HEK293 (cell line): ENCODE measurements at regions not wholly inside any gene's neighbourhood (a gene's known extent, or its start where the extent isn't known, plus 50 kb on each side); places are given as distances from the start of the nearest gene placed in this dataset.

Source experiments
- CTCF ChIA-PET: fragments of 350-600 bp; formaldehyde crosslinking; extraction: SDS; loops from one replicate; lab custom pipeline; 2021; ENCODE audit warnings: antibody characterized with exemption; lab: Yijun Ruan, JAX
- POLR2A ChIA-PET: fragments of 300-600 bp; formaldehyde crosslinking; extraction: SDS; loops from one replicate; lab custom pipeline; 2020; ENCODE audit warnings: antibody characterized with exemption, inconsistent platforms; lab: Yijun Ruan, JAX
- H3K27ac ChIP-seq: fragments of 200-500 bp; sonication (Bioruptor generic); 2 replicates; pipeline ENCODE4 v1.5.1; 2014; ENCODE audit warnings: low read depth, low read length, control low read depth, inconsistent platforms; ENCODE audit errors: extremely low read depth
- H3K36me3 ChIP-seq, 2 experiments: fragments of 200-500 bp in 1 of 2; sonication (Bioruptor generic) in 1 of 2; 1 replicate in 1 of 2; 2 replicates in 1 of 2; pipeline ENCODE4 v1.5.1; 2014 to 2017; ENCODE audit warnings: inconsistent platforms in 2 of 2, low read length in 2 of 2; ENCODE audit not compliant: control insufficient read depth in 2 of 2, insufficient read depth in 1 of 2
- H3K4me1 ChIP-seq: fragments of 200-500 bp; sonication (Bioruptor generic); 2 replicates; pipeline ENCODE4 v1.5.1; 2014; ENCODE audit warnings: mild to moderate bottlenecking, low read length, inconsistent platforms; ENCODE audit not compliant: control insufficient read depth, insufficient read depth
- H3K4me3 ChIP-seq: 2 replicates; pipeline ENCODE4 v1.5.1; 2011; ENCODE audit warnings: low read depth, mild to moderate bottlenecking, control low read depth, low read length, moderate library complexity
- H3K9me3 ChIP-seq: fragments of 200-500 bp; sonication (Bioruptor generic); 2 replicates; pipeline ENCODE4 v1.5.1; 2014; ENCODE audit warnings: low read depth, low read length, inconsistent platforms; ENCODE audit not compliant: control insufficient read depth, insufficient read depth
- BCL11A ChIP-seq: fragments of 450-650 bp; formaldehyde crosslinking; IDR thresholded peaks from 2 replicates; pipeline ENCODE4 v1.5.1; 2016; ENCODE audit warnings: low read depth, missing biosample characterization, missing genetic modification characterization
- EGR2 ChIP-seq: fragments of 450-650 bp; formaldehyde crosslinking; IDR thresholded peaks from 2 replicates; pipeline ENCODE4 v1.5.1; 2016; ENCODE audit warnings: low read depth, missing biosample characterization, missing genetic modification characterization
- ELK4 ChIP-seq: IDR thresholded peaks from 2 replicates; pipeline ENCODE4 v1.6.1; 2011; ENCODE audit warnings: mild to moderate bottlenecking, low read depth, low read length, borderline replicate concordance
- FEZF1 ChIP-seq: fragments of 450-650 bp; formaldehyde crosslinking; IDR thresholded peaks from 2 replicates; pipeline ENCODE4 v1.5.1; 2016; ENCODE audit warnings: missing biosample characterization, missing genetic modification characterization
- KLF7 ChIP-seq: fragments of 450-650 bp; formaldehyde crosslinking; IDR thresholded peaks from 2 replicates; pipeline ENCODE4 v1.5.1; 2016; ENCODE audit warnings: missing biosample characterization, missing genetic modification characterization, borderline replicate concordance
- MYNN ChIP-seq: fragments of 450-650 bp; formaldehyde crosslinking; IDR thresholded peaks from 2 replicates; pipeline ENCODE4 v1.5.1; 2016; ENCODE audit warnings: missing biosample characterization, missing genetic modification characterization, borderline replicate concordance
- OSR2 ChIP-seq: fragments of 450-650 bp; formaldehyde crosslinking; IDR thresholded peaks from 2 replicates; pipeline ENCODE4 v1.5.1; 2016; ENCODE audit warnings: missing biosample characterization, missing genetic modification characterization
- SCRT2 ChIP-seq: fragments of 450-650 bp; formaldehyde crosslinking; IDR thresholded peaks from 2 replicates; pipeline ENCODE4 v1.5.1; 2016; ENCODE audit warnings: missing biosample characterization, missing genetic modification characterization
- YY1 ChIP-seq: fragments of 450-650 bp; formaldehyde crosslinking; IDR thresholded peaks from 2 replicates; pipeline ENCODE4 v1.5.1; 2018; ENCODE audit warnings: missing biosample characterization, missing genetic modification characterization
- ZBTB21 ChIP-seq: fragments of 450-650 bp; formaldehyde crosslinking; IDR thresholded peaks from 2 replicates; pipeline ENCODE4 v1.5.1; 2017; ENCODE audit warnings: missing biosample characterization, missing genetic modification characterization
- ZFP69B ChIP-seq: fragments of 450-650 bp; formaldehyde crosslinking; IDR thresholded peaks from 2 replicates; pipeline ENCODE4 v1.5.1; 2016; ENCODE audit warnings: missing biosample characterization, missing genetic modification characterization
- ZNF114 ChIP-seq: fragments of 450-650 bp; formaldehyde crosslinking; IDR thresholded peaks from 2 replicates; pipeline ENCODE4 v1.5.0; 2017; ENCODE audit warnings: missing biosample characterization, missing genetic modification characterization
- ZNF174 ChIP-seq: fragments of 450-650 bp; formaldehyde crosslinking; IDR thresholded peaks from 2 replicates; pipeline ENCODE4 v1.5.0; 2017; ENCODE audit warnings: missing biosample characterization, mild to moderate bottlenecking, missing genetic modification characterization
- ZNF175 ChIP-seq: fragments of 450-650 bp; formaldehyde crosslinking; IDR thresholded peaks from 2 replicates; pipeline ENCODE4 v1.5.1; 2016; ENCODE audit warnings: missing biosample characterization, missing genetic modification characterization
- ZNF266 ChIP-seq: fragments of 450-650 bp; formaldehyde crosslinking; IDR thresholded peaks from 2 replicates; pipeline ENCODE4 v1.5.1; 2016; ENCODE audit warnings: missing biosample characterization, missing genetic modification characterization, low read depth
- ZNF274 ChIP-seq, 2 experiments: fragments of 200-500 bp in 1 of 2; fragments of 450-650 bp in 1 of 2; sonication (Bioruptor generic) in 1 of 2; formaldehyde crosslinking in 1 of 2; IDR thresholded peaks; 2 replicates each; pipeline versions ENCODE4 v1.5.1 to v1.6.1; 2014 to 2016; ENCODE audit warnings: borderline replicate concordance in 1 of 2, inconsistent platforms in 1 of 2, low read length in 1 of 2, missing biosample characterization in 1 of 2, missing genetic modification characterization in 1 of 2
- ZNF391 ChIP-seq: fragments of 450-650 bp; formaldehyde crosslinking; IDR thresholded peaks from 2 replicates; pipeline ENCODE4 v1.5.1; 2016; ENCODE audit warnings: low read depth, missing biosample characterization, missing genetic modification characterization, borderline replicate concordance
- ZNF394 ChIP-seq: fragments of 450-650 bp; formaldehyde crosslinking; IDR thresholded peaks from 2 replicates; pipeline ENCODE4 v1.5.1; 2016; ENCODE audit warnings: missing biosample characterization, missing genetic modification characterization, mild to moderate bottlenecking, moderate library complexity, borderline replicate concordance
- ZNF416 ChIP-seq: fragments of 450-650 bp; formaldehyde crosslinking; IDR thresholded peaks from 2 replicates; pipeline ENCODE4 v1.5.1; 2016; ENCODE audit warnings: missing biosample characterization, missing genetic modification characterization
- ZNF473 ChIP-seq: fragments of 450-650 bp; formaldehyde crosslinking; IDR thresholded peaks from 2 replicates; pipeline ENCODE4 v1.5.1; 2017; ENCODE audit warnings: missing biosample characterization, missing genetic modification characterization
- ZNF521 ChIP-seq: fragments of 450-650 bp; formaldehyde crosslinking; IDR thresholded peaks from 2 replicates; pipeline ENCODE4 v1.5.1; 2017; ENCODE audit warnings: missing biosample characterization, mild to moderate bottlenecking, missing genetic modification characterization
- ZNF571 ChIP-seq: fragments of 450-650 bp; formaldehyde crosslinking; IDR thresholded peaks from 2 replicates; pipeline ENCODE4 v1.5.0; 2017; ENCODE audit warnings: missing biosample characterization, missing genetic modification characterization
- ZNF658 ChIP-seq: fragments of 450-650 bp; formaldehyde crosslinking; IDR thresholded peaks from 2 replicates; pipeline ENCODE4; 2016; ENCODE audit warnings: missing biosample characterization, missing genetic modification characterization
- ZNF692 ChIP-seq: fragments of 450-650 bp; formaldehyde crosslinking; IDR thresholded peaks from 2 replicates; pipeline ENCODE4 v1.5.1; 2016; ENCODE audit warnings: missing biosample characterization, missing genetic modification characterization
- ZNF843 ChIP-seq: fragments of 450-650 bp; formaldehyde crosslinking; IDR thresholded peaks from 2 replicates; pipeline ENCODE4 v1.5.1; 2016; ENCODE audit warnings: missing biosample characterization, missing genetic modification characterization
- TF ChIP-seq, protein P1 (sequence below): fragments of 450-650 bp; formaldehyde crosslinking; IDR thresholded peaks from 2 replicates; pipeline ENCODE4 v1.5.1; 2016; ENCODE audit warnings: missing biosample characterization, missing genetic modification characterization
- TF ChIP-seq, protein P2 (sequence below): fragments of 450-650 bp; formaldehyde crosslinking; IDR thresholded peaks from 2 replicates; pipeline ENCODE4 v1.5.1; 2016; ENCODE audit warnings: missing biosample characterization, missing genetic modification characterization
- TF ChIP-seq, protein P3 (sequence below): fragments of 450-650 bp; formaldehyde crosslinking; IDR thresholded peaks from 2 replicates; pipeline ENCODE4 v1.5.1; 2016; ENCODE audit warnings: missing biosample characterization, missing genetic modification characterization
- TF ChIP-seq, protein P4 (sequence below): fragments of 450-650 bp; formaldehyde crosslinking; IDR thresholded peaks from 2 replicates; pipeline ENCODE4 v1.5.1; 2016; ENCODE audit warnings: missing biosample characterization, missing genetic modification characterization

DNA sequence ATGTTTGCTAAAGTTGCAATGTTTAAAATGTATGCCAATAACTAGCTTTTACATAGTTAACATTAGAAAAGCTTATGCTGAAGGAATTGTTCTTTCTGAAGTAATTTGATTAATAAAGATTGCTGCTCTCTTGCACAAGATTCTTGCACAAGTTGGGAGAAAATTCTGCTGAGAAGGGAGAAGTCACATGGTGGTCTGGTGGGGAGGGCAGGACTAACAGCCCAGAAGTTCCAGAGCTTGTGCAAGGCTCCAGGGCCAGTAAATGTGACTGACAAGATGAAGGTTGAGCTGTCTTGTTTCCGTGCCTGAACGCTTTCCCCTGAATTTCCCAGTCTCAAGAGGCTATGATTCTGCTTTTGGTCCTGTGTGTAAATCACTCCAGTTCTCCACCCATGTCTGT lies 112.9 kb upstream of the VCX start:
- Histone ChIP-seq H3K36me3 (no peaks in the 10 kb centered on the region), H3K27ac (no peak overlapping the region), H3K4me1 (no peaks in the 10 kb centered on the region), H3K4me3 (no peak overlapping the region), H3K9me3 (no peaks in the 10 kb centered on the region)
- CTCF ChIA-PET = no interaction called here
- TF ChIP-seq ZNF274 (IDR thresholded peaks at IDR 0.05; ENCODE audit: low read length) (no peak), ZNF274 (tag by site-specific recombination; IDR thresholded peaks at IDR 0.05; ENCODE audit: borderline replicate concordance) (no peak), BCL11A (tag by site-specific recombination) (no peak), ZBTB21 (no peak), OSR2 (no peak), EGR2 (tag by site-specific recombination) (no peak), ZNF521 (tag by site-specific recombination) (no peak), ZNF658 (tag by site-specific recombination) (no peak), ZNF571 (tag by site-specific recombination) (no peak), ZNF391 (tag by site-specific recombination) (no peak), ZFP69B (tag by site-specific recombination) (no peak), SCRT2 (no peak), KLF7 (no peak)
- TF ChIP-seq, protein P1, sequence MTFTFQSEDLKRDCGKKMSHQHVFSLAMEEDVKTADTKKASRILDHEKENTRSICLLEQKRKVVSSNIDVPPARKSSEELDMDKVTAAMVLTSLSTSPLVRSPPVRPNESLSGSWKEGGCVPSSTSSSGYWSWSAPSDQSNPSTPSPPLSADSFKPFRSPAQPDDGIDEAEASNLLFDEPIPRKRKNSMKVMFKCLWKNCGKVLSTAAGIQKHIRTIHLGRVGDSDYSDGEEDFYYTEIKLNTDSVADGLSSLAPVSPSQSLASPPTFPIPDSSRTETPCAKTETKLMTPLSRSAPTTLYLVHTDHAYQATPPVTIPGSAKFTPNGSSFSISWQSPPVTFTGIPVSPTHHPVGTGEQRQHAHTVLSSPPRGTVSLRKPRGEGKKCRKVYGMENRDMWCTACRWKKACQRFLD = no peak
- POLR2A ChIA-PET = no interaction called here

DNA sequence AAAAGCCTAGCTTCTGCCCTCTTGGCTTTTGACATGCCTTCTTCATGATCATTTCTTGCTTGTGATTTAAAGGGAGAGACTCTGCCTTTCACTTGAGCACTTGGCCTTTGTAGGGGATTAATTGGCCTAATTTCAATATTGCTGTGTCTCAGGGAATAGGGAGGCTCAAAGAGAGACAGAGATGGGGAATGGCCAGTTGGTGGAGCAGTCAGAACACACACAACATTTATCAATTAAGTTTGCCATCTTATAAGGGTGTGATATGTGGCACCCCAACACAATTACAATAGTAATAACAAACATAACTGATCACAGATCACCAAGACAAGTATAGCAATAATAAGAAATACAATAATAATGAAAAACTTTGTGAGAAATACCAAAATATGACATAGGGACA lies 122.5 kb upstream of the VCX start:
- no peak overlapping the region for H3K4me3 ChIP-seq
- CTCF ChIA-PET = no interaction called here
- POLR2A ChIA-PET = no interaction called here

More for the DNA sequence above, 122.5 kb upstream of the VCX start:
- Histone ChIP-seq H3K4me1 (no peaks in the 10 kb centered on the region), H3K36me3 (no peaks in the 10 kb centered on the region), H3K9me3 (no peaks in the 10 kb centered on the region), H3K27ac (no peak overlapping the region)
- TF ChIP-seq ZNF266 (tag by site-specific recombination) (no peak), ZNF175 (no peak), ZNF843 (tag by site-specific recombination) (no peak), ZNF394 (tag by site-specific recombination) (no peak), ZNF114 (no peak), ZNF174 (tag by site-specific recombination) (no peak), ZNF692 (tag by site-specific recombination) (no peak), YY1 (tag by site-specific recombination) (no peak), FEZF1 (tag by site-specific recombination) (no peak), MYNN (no peak), ZNF416 (tag by site-specific recombination) (no peak), ELK4 (no peak), ZNF473 (no peak)
- TF ChIP-seq, protein P2, sequence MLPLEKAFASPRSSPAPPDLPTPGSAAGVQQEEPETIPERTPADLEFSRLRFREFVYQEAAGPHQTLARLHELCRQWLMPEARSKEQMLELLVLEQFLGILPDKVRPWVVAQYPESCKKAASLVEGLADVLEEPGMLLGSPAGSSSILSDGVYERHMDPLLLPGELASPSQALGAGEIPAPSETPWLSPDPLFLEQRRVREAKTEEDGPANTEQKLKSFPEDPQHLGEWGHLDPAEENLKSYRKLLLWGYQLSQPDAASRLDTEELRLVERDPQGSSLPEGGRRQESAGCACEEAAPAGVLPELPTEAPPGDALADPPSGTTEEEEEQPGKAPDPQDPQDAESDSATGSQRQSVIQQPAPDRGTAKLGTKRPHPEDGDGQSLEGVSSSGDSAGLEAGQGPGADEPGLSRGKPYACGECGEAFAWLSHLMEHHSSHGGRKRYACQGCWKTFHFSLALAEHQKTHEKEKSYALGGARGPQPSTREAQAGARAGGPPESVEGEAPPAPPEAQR = no peak
- TF ChIP-seq, protein P3, sequence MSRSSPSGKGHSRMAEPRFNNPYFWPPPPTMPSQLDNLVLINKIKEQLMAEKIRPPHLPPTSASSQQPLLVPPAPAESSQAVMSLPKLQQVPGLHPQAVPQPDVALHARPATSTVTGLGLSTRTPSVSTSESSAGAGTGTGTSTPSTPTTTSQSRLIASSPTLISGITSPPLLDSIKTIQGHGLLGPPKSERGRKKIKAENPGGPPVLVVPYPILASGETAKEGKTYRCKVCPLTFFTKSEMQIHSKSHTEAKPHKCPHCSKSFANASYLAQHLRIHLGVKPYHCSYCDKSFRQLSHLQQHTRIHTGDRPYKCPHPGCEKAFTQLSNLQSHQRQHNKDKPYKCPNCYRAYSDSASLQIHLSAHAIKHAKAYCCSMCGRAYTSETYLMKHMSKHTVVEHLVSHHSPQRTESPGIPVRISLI (tag by site-specific recombination) = no peak
- TF ChIP-seq, protein P4, sequence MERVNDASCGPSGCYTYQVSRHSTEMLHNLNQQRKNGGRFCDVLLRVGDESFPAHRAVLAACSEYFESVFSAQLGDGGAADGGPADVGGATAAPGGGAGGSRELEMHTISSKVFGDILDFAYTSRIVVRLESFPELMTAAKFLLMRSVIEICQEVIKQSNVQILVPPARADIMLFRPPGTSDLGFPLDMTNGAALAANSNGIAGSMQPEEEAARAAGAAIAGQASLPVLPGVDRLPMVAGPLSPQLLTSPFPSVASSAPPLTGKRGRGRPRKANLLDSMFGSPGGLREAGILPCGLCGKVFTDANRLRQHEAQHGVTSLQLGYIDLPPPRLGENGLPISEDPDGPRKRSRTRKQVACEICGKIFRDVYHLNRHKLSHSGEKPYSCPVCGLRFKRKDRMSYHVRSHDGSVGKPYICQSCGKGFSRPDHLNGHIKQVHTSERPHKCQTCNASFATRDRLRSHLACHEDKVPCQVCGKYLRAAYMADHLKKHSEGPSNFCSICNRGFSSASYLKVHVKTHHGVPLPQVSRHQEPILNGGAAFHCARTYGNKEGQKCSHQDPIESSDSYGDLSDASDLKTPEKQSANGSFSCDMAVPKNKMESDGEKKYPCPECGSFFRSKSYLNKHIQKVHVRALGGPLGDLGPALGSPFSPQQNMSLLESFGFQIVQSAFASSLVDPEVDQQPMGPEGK = no peak
